ENCODE measurements at regions not wholly inside any gene's neighbourhood (a gene's known extent, or its start where the extent isn't known, plus 50 kb on each side); places are given as distances from the start of the nearest gene placed in this dataset.

DNA sequence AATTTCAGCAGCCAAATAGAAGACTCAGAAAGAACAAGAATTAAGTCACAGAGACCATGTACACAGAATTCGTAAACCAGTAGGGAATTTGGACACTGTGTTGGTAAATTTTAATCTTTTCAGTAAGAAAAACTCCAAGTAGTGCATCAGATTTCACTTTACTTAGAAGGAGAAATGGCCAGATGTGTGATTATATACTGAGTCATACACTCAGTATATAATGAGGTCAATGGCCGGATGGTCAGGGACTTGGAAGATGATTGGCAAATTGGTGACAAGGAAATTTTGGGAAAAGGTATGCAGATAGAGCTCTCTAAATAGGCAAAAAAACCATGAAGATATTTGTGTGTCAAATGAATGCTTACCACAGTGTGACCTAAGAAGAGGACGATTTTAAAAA is 399.8 kb upstream of the LRRC7 start:
- TF ChIP-seq GATA2 (IDR thresholded peaks at IDR 0.05; ENCODE audit: low read depth, low read length) (no peak), GATA3 (IDR thresholded peaks at IDR 0.05; ENCODE audit: low read depth, low read length) (no peak)
